ENCODE measurements at regions not wholly inside any gene's neighbourhood (a gene's known extent, or its start where the extent isn't known, plus 50 kb on each side); places are given as distances from the start of the nearest gene placed in this dataset.
"Not testable (repeated sequence)": the region's sequence is repeated elsewhere in the genome, so short reads cannot be mapped to it uniquely, and the experiment has no call there.

GRCh38 chr18:21928925-21929324 lies 188.3 kb downstream of the MIB1 start:
- DNase-seq (ENCODE audit: low read depth) = no peak

GRCh38 chr18:21930177-21930576 lies 189.6 kb downstream of the MIB1 start:
- DNase-seq (ENCODE audit: low read depth) = no peak

GRCh38 chr18:21933931-21934765 lies 193.6 kb downstream of the MIB1 start:
- no peak for DNase-seq (ENCODE audit: low read depth)

- DNase-seq (ENCODE audit: low read depth) = no peak
These were observed 194.1 kb downstream of the MIB1 start for GRCh38 chr18:21934766-21935015.

- no peak for DNase-seq (ENCODE audit: low read depth)
These were observed 202.9 kb downstream of the MIB1 start for GRCh38 chr18:21943456-21943855.

GRCh38 chr18:21949326-21950015 lies 208.9 kb downstream of the MIB1 start:
- no peak for DNase-seq (ENCODE audit: low read depth)

GRCh38 chr18:21955757-21956652 lies 213.4 kb upstream of the GATA6 start:
- DNase-seq (ENCODE audit: low read depth) = peak; percentile 32

GRCh38 chr18:21958263-21958662 lies 211.1 kb upstream of the GATA6 start:
- no peak for DNase-seq (ENCODE audit: low read depth)

GRCh38 chr18:21958707-21959450 lies 210.5 kb upstream of the GATA6 start:
- no peak for DNase-seq (ENCODE audit: low read depth)

- no peak for DNase-seq (ENCODE audit: low read depth)
These were observed 209.2 kb upstream of the GATA6 start for GRCh38 chr18:21960189-21960588.

GRCh38 chr18:21963336-21963735 lies 206.1 kb upstream of the GATA6 start:
- no peak for DNase-seq (ENCODE audit: low read depth)

- DNase-seq (ENCODE audit: low read depth) = no peak
These were observed 201.1 kb upstream of the GATA6 start for GRCh38 chr18:21968338-21968737.

- no peak for DNase-seq (ENCODE audit: low read depth)
These were observed 197.1 kb upstream of the GATA6 start for GRCh38 chr18:21972281-21972680.

- not testable (repeated sequence) for DNase-seq (ENCODE audit: low read depth)
These were observed 193.4 kb upstream of the GATA6 start for GRCh38 chr18:21975954-21976353.

- no peak for DNase-seq (ENCODE audit: low read depth)
These were observed 190.7 kb upstream of the GATA6 start for GRCh38 chr18:21978546-21979170.

- DNase-seq (ENCODE audit: low read depth) = no peak
These were observed 190.2 kb upstream of the GATA6 start for GRCh38 chr18:21979171-21979560.

- DNase-seq (ENCODE audit: low read depth) = no peak
These were observed 189.6 kb upstream of the GATA6 start for GRCh38 chr18:21979759-21980158.

- DNase-seq (ENCODE audit: low read depth) = no peak
These were observed 188.6 kb upstream of the GATA6 start for GRCh38 chr18:21980744-21981143.

- DNase-seq (ENCODE audit: low read depth) = not testable (repeated sequence)
These were observed 187.9 kb upstream of the GATA6 start for GRCh38 chr18:21981489-21981888.

- DNase-seq (ENCODE audit: low read depth) = no peak
These were observed 178.3 kb upstream of the GATA6 start for GRCh38 chr18:21991081-21991534.

- no peak for DNase-seq (ENCODE audit: low read depth)
These were observed 177.5 kb upstream of the GATA6 start for GRCh38 chr18:21991886-21992285.

All from forelimb muscle (tissue), 1 donor.